HG03432 (cell line): ENCODE measurements at regions not wholly inside any gene's neighbourhood (a gene's known extent, or its start where the extent isn't known, plus 50 kb on each side); places are given as distances from the start of the nearest gene placed in this dataset.
"Not testable (repeated sequence)": the region's sequence is repeated elsewhere in the genome, so short reads cannot be mapped to it uniquely, and the experiment has no call there.

ENCODE experiments used
- ATAC-seq: cut with Tn5 transposase; IDR thresholded peaks from one replicate; pipeline ENCODE4 v1.9.1; 2021; ENCODE audit warnings: mild to moderate bottlenecking, moderate library complexity; ENCODE audit not compliant: unreplicated experiment

DNA sequence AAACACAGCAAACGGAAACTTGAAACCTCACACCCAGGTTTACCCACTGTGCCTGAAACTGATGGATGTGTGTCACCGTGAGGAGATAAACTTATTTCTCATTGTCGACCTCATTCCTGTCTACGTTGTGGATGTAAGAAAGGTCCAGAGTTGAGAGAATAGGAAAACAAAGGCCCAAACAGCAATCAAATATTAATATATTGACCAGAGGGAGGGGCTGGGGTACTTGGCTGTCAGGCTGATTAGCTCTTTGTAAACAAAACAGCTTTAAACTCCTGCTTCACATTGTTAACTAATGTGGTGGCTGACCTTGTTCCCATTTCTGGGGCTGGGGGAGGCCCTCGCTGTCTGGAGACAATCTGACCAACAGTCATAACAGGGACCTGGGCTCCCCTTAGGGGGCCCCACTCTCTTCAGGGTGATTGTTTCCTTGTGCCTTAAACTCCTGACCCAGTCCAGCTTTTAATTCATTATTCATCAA lies 937.6 kb downstream of the MCTP2 start:
- ATAC-seq, result no peak

DNA sequence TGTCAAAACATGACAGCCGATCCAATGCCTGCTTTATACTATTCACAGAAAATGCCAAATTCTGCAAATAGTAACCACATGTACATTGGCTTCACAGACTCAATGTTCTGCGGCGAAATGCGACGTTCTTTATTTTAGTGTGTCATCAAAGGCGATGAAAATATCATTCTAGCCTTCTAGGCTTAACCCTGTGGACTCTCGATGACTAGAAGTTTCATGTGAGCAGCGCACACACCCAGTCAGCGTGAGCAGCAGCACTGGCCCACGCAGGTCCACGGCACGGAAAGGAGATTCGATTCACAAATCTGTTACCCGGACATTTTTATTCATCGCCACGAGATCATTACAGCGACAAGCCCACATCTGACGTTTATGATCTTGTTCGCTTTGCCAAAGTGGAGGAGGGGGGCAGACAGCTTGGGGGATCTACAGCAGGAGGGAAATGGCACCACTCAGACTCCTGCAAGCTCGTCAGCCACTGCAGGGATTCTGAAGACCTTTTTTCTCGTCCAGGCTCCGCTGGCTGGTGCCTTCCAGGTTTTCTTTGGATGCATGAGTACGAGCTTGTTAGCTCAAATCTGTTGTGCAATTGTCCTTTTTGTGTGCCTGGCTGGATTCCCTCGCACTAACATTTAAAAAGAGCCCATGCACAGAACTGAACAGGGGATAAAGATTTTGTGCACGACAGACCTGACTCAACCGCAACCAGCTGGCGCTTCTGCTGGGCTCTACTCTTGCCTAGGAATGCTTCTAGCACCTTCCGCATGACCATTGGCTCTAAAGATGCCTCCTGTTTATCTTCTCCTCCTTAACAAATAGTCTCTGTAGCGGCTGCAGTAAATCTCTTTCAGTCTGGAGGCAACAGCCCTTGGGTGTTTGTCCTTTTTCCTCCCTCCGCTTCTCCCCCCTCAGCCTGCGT lies 938.4 kb downstream of the MCTP2 start:
- ATAC-seq, result no peak

DNA sequence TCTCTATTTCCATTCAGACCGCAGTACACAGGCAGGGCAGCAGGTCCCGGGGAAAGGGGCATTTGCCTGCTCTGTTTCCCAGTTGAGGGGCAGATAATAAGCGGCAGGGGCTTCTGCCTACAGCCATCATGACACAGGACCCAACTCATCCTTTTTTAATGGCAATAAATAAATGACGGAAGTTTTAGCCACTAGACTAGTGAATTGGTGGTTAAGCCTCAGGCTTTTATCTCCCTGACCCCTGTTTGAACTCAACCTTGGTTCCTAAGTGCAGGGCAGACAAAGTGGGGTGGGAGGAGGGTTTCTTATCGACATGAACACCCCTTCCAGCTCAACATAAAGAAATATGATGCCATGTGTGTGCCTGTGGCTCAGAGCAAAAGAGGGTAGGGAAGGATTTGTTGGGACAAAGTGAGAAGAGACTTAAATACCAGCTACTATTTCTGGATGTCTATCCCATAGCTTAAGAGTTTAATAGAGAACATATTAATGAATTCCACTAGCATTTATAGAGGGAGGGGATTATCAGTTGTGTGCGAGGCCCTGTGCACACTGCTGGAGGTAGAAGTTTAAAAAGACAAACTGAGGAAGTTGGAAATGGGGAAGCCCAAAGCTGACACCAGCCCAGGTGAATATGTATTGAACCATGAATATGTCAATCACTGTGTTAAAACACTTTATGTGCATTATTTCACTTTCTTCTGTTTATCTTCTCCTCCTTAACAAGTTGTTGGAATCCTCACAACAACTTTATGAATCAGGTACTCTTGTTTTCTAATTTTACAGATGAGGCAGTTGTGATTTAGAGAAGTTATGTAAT lies 939.4 kb downstream of the MCTP2 start:
- ATAC-seq, result no peak

DNA sequence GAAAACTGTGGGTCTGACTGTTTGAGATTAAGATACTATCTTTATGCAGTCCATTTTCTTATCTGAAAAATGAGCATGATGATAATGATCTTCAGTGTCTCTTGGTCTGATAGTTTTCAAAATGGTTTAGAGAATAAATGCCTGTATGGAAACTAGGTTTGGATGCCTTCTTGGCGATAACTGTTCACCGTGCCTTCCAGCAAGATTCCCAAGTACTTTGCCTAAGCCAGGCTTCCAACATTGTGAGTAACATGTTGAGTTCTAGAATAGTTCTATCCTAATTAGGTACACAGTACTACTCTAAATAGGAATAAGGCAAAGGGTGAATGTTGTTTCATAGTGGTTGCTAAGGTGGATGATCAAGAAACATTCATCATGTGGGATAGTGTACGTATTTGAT lies 940.2 kb downstream of the MCTP2 start:
- no peak for ATAC-seq

DNA sequence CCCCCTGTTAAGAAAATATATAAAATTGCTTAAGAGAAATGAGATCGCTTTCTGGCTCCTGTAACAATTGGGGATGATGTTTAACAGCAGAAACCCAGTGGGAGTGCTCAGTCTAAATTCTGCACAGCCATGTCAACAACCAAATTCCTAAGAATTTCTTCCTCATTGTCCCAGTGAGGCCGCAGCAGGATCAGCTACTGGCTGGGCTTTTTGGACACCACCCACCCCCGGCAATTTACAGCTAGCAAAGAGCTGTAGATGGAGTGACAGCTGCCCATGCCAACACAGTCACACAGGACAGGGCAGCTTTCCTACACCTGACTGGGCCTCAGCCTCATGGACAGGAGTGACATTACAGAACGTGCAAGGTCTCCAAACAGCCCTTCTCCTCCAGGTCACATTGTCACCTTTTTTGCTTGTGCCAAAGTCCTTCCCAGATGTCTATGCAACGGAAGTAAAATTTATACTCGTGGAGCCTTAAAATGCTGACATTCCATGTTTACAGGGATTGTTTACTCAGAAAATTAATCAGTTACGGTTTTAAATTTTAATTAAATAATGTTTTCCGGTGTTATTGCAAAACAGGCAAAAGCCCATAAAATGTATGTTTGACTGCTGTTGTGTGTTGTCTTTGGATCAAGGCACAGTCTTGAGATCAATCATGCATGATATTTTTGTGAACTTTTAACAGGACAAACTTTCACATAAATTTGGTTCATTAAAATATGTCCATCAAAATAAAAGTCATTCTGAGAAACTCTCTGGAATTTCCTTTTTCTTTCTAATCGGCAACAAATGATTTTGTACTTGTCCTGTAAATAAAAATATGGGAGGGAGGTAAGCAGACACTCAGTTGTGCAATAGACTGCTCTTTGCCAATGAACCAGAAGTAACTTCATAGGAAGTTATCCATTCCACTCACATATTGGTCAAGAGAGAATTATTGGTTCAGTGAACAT lies 943.2 kb downstream of the MCTP2 start:
- no peak for ATAC-seq

DNA sequence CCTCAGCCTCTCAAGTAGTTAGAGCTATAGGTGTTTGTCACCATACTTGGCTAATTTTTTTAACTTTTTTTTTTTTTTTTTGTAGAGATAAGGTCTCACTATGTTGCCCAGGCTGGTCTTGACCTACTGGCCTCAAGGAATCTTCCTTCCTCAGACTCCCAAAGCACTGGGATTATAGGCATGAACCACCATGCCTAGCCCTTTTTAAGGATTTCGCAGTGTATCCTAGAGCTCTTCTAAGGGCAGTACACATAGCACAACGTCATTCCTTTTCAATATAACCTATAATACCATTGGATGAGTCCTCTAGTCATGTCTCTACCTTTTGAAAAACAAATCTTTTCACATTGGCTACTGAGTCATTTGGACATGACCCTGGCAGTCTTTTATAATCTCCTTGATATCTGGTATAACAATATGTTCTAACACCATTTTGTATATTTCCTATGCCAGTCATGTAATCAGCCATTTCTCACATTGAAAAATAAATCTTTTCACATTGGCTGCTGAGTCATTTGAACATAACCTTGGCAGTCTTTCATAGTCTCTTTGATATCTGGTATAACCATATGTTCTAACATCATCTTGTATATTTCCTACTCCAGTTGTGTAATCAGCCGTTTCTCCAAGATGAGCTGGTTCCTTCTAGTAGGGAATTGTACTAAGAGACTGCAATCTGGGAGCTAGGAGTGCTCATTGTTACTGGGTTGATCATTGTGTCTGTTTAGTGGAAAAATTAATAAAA lies 944.7 kb downstream of the MCTP2 start:
- no peak for ATAC-seq

DNA sequence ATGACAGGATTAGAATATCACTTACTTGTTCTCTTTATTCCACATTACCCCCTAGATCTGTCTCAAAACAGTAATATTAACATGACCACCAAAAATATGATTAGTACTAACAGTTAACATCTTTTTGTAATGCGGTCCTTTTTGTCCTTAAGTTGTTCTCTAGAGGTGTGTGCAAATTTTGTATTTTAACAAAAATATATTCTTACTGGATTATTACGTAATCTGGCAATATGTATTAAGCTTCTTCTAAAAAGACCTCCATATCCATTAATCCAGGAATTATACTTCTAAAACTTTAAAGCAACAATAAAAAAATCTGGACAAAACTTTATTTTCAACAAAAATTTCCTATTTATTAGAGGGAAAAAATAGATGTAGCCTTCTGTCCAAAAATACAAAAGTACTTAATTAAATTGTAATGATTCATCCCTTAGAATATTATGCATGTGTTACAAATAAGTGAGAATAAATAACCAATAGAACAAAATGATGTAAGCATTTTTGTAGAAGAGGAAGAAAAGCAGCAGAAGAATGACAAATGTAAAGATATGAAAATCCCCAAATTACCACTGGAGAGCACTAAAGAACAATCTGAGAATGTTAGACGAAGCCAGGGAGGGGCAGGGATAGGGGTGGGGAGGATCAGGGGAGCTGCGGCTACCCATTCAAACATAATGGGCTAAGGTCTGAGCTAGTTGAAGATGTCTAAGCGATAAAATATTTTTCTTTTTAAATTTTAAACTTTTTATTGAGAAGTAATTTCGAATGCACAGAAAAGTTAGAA lies 945.6 kb downstream of the MCTP2 start:
- ATAC-seq, result no peak

DNA sequence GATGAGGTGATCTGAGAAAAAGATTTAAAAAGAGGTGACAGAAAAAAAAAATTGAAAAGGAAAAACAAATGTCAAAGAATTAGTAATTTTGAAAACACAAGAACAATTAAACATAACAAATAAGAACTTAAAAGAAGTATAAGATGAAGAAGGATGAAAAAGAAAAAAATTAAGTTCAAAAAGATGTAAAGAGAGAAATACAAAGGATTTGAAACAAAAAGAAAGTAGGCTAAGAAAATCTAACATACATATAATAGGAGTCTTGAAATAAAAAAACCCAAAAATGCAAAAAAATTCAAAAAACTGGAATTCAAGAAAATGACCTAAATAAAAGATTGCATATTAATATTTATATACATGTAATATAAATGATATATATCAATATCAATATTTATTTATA lies 949.2 kb downstream of the MCTP2 start:
- ATAC-seq, result no peak

DNA sequence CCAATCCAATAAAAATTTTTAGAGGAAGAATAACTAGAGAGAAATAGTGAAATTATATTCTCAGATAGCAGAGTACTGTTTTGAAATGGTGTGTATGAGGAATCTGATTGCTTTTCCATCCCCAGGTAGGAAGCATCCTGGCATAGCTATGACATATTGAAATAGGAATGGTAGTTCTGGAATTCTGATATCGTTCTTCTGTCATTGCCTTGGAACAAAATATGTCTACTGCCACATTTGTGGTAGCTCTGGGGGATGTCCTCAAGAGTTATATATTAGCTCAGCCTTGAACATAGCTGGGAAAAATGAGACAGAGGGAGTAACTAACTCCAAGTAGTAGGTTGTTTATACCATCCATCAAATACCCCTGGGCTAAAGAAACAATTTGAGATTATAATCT lies 950.7 kb downstream of the MCTP2 start:
- no peak for ATAC-seq

DNA sequence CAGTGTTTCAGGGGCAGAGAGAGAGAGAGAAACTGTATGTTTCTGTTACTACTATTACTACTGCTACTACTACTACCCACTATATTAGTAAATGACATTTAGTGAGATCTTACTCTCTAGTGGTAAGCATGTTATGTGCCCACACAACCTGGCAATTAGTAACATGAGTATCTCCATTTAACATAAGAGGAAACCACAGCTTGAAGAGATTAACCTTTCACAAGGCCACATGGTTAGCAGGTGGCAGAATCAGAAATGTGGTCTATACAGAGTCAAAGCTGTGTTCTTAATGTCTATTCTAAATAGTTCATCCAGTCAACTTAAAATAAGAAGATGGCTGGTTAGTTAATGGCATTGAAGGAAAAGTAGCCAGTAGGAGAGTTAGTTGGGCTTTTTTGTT lies 961.6 kb downstream of the MCTP2 start:
- ATAC-seq, result no peak

DNA sequence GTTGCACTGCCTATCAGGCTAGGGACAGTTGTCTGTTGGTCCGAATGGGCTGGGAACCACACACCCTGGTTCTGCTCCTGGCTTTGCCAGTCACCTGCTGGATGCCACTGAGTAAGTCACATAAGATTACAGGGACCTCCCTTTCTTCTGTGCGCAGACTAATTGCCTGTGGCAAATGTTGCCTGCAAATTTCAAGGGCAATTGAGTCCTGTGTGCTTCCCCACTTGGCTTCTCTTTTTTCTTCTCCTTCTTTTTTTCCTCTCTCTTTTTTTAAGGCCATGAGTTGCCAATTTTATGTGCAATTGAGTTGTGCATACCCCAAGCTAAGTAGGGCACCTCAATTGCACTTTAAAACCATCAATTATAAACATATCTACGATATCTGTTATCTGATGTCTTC lies 963.4 kb downstream of the MCTP2 start:
- ATAC-seq, result no peak

DNA sequence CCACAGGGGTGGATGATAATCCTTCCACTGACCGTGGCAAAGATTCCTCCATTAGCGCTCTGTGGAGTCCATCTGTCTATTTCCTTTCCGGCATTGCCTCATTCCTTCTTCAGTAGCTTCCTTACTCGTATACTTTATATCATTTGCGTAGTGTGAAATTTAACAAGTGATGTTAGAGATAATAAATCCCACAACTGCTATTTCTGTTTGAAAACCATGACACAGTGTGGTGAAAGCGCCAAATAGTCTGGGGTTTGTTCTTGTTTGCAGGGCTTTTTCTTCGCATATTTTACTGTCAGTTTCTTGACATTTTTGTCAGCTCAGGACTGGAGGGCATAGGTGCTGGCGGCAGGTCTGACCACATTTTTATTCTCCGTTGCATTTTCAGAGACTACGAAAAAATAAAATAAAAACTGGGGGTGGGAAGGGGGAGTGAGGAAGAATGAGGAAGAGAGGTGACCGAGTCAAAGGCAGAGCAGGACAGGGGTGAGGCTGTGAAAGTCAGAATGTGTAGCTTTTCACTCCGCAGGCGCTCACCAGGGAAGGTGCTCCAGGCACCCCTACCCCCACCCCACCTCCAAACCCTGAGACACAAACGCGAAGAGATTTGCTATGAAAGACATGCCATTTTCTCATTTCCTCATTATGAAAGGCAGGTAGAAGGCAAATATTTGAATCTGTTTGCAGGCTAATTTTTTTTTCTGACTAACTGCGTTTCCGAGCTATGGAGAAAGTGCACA lies 965.0 kb downstream of the MCTP2 start:
- no peak for ATAC-seq

DNA sequence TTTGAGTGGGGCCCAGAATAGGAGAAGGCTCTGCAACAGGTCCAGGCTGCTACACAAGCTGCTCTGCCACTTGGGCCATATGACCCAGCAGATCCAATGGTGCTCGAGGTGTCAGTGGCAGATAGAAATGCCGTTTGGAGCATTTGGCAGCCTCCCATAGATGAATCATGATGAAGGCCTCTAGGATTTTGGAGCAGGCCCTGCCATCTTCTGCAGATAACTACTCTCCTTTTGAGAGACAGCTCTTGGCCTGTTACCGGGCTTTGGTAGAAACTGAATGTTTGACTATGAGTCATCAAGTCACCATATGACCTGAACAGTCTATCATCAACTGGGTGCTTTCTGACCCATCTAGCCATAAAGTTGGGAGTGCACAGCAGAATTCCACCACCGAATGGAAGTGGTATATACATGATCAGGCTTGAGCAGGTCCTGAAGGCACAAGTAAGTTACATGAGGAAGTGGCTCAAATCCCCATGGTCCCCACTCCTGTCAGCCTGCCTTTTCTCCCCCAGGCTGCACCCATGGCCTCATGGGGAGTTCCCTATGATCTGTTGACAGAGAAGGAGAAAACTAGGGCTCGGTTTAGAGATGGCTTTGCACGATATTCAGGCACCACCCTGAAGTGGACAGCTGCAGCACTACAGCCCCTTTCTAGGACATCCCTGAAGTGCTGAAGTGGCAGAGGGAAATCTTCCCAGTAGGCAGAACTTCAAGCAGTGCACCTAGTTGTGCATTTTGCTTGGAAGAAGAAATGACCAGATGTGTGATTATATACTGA lies 971.4 kb downstream of the MCTP2 start:
- peak; percentile 77 for ATAC-seq

DNA sequence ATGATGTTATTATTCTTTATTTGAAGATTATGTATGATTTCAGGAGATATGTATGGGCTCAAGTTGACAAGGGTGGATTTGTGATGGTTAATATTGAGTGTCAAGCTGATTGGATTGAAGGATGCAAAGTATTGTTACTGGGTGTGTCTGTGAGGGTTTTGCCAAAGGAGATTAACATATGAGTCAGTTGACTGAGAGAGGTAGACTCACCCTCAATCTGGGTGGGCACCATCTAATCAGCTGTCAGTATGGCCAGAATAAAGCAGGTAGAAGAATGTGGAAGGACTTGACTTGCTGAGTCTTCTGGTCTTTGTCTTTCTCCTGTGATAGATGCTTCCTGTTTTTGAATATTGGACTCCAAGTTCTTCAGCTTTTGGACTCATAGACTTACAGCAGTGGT lies 973.7 kb downstream of the MCTP2 start:
- no peak for ATAC-seq

DNA sequence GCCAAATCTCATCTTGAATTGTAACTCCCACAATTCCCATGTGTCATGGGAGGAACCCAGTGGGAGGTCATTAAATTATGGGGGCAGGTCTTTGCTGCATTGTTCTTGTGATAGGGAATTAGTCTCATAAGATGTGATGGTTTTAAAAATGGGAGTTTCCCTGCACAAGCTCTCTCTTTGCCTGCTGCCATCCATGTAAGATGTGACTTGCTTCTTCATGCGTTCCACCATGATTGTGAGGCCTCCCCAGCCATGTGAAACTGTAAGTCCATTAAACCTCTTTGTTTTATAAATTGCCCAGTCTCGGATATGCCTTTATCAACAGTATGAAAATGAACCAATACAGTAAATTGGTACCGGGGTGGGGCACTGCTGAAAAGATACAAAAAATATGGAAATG lies 974.5 kb downstream of the MCTP2 start:
- not testable (repeated sequence) for ATAC-seq

DNA sequence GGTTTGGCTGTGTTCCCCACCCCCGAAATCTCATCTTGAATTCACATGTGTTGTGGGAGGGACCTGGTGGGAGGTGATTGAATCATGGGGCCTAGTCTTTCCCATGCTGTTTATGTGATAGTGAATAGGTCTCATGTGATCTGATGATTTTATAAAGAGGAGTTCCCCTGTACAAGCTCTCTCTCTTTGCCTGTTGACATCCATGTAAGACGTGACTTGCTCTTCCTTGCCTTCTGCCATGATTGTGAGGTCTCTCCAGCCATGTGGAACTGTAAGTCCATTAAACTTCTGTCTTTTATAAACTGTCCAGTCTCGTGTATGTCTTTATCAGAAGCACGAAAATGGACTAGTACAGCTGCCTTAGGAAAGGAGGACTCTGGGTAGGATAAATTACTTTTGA lies 976.7 kb downstream of the MCTP2 start:
- no peak for ATAC-seq

DNA sequence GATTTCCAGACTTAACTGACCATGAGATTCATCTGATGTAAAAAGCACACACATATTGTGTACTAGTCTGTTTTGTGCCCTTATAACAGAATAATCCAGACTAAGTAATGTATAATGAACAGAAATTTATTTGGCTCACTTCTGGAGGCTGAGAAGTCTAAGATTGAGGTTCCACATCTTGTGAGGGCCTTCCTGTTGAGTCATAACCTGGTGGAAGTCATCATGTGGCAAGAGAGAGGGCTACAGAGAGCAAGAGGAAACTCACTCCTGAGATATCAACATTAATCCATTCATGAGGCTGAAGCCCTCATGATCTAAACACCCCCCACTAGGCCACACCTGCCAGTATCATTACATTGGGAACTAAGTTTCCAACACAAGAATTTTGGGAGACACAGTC lies 977.6 kb downstream of the MCTP2 start:
- ATAC-seq, result no peak

DNA sequence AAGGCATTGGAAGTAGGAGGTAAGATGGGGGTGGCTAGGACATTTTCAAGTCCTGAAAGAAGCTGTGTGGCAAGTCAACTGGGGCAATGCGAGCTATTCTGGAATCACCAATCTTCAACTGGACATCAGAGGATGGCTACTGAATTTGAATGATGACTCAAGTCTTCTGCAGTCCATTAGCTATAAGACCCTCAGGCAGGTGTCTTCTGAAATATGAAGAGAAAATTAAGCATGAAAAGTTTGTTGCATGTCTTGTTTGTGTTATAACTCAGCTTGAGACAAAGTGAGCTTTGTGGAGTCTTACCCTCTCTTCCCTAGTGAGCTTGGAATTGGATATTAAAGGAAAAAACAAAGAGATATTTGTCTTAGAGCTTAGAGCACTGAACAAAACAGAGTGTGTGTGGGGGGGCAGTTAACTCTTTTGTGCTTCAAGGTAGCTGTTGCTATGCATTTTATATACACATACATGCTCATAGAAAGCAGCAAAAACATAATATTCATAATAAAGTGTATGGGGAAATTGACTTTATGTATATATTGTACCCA lies 979.1 kb downstream of the MCTP2 start:
- ATAC-seq, result no peak
